TTC549 (cell line): ENCODE measurements at regions not wholly inside any gene's neighbourhood (a gene's known extent, or its start where the extent isn't known, plus 50 kb on each side); places are given as distances from the start of the nearest gene placed in this dataset.

Experiments
- FAIRE-seq: peaks from 2 replicates; lab custom pipeline; 2012; peaks lifted over from hg19 to GRCh38; lab: Jason Lieb, UNC

- no peak for FAIRE-seq
Measured at GRCh38 chr13:106709522-106709921, 141.6 kb upstream of the ARGLU1 start.

DNA sequence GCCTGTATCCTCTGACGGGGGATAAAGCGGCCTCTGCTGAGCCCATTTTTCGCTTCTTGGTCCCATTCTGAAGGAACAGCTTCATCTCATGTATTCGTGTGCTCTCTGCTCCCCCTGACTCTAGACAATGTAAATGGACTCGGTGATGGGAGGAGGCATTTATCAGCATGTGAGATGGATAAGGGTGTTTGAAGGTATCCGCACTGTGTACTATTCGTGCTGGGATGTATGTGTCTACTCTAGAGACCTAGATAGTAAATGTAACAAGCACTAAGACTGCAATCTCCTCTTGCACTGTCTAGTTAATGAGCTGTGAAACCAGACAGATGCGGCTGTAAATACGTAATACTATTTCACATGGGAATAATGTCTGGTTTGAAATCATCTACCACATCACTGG is 134.6 kb upstream of the ARGLU1 start:
- FAIRE-seq: no peak

DNA sequence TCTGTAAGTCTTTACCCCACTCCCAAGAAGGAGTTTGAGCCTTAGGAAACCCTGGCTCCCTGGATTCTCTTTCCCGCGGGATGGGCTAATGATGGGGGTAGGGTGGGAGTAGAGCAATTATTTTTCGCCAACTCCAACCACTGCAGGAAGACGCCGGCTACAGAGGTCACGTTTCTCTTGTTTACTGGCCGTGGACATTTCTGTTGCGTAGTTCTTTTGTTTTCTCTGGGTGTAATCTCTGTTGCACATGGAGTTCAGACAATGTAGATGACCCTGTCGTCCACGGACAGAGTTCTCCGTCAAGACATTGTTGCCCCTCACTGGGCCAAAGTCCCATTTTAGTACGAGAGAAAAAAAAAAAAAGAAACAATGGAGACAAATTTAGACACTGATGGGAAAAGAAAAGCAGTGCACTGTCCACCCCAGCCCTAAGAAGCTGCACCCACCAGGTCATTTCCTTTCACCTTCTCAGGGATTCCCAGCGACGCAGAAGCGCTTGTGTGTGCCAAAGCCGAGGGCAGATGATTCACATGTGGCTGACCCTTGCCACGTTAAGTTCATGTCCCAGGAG is 133.9 kb upstream of the ARGLU1 start:
- FAIRE-seq: no peak

DNA sequence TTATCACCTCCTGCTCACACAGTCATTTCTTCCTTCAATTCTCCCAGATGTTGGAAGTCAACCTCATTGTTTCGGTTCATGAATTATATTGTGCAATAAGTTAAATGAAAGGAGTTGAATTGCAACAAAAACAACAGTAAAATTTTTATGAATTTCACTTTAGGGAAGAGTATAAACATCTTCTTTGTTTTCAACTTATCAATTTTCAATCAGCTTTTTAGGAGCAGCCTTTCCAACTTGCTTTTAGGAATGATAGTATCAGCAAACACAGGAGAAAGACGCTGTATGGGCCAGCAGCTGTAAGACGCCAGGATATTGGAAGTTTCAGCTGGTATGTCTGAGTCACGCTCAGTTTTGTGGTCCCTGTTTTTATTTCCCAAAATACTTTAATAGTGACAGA is 132.5 kb upstream of the ARGLU1 start:
- no peak for FAIRE-seq

DNA sequence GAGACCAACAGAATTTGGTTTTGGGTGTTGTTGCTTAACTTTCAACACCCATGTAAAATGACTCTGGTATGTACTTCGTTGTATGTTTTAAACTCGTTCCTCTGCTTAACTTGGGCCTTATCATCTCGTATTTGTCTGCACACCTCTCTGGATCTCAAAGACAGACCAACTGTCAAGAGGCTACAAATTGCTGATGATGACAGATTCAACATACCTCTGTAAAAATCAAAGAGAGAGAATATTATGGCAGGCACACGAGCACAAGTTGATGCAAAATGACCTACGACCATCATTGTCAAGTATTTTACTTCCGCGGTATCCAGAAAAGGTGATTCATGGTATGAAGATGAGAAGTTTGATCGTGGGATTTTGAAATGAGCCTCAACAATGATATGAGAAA is 132.1 kb upstream of the ARGLU1 start:
- FAIRE-seq: no peak

- FAIRE-seq: no peak
Measured at GRCh38 chr13:106699311-106699710, 131.4 kb upstream of the ARGLU1 start.

GRCh38 chr13:106696719-106697118 is 128.8 kb upstream of the ARGLU1 start:
- no peak for FAIRE-seq

GRCh38 chr13:106696140-106696539 is 128.2 kb upstream of the ARGLU1 start:
- FAIRE-seq: no peak

- FAIRE-seq: no peak
Measured at GRCh38 chr13:106695139-106695538, 127.2 kb upstream of the ARGLU1 start.

- no peak for FAIRE-seq
Measured at GRCh38 chr13:106691861-106692260, 123.9 kb upstream of the ARGLU1 start.

GRCh38 chr13:106691341-106691740 is 123.4 kb upstream of the ARGLU1 start:
- FAIRE-seq: no peak

DNA sequence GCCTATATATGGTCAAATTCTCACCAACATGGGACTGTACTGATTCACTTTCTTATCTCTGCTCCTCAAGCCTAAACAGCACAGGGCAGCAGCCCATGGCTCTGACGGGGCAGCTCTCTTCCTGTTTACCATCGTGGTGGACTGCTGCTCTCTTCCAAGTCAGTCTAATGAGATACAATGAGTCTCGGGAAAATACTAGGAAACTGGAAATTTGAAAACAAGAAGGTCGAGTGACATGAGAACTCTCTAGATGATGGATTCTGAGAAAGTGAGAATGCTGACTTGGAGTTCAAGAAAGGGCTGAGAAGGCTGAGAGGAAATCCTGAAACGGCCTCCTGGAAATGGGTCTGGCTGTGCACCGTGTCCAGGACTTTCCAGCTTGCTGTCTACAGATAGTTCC is 122.8 kb upstream of the ARGLU1 start:
- no peak for FAIRE-seq

- no peak for FAIRE-seq
Measured at GRCh38 chr13:106689906-106690305, 122.0 kb upstream of the ARGLU1 start.

- FAIRE-seq: no peak
Measured at GRCh38 chr13:106688940-106689339, 121.0 kb upstream of the ARGLU1 start.

DNA sequence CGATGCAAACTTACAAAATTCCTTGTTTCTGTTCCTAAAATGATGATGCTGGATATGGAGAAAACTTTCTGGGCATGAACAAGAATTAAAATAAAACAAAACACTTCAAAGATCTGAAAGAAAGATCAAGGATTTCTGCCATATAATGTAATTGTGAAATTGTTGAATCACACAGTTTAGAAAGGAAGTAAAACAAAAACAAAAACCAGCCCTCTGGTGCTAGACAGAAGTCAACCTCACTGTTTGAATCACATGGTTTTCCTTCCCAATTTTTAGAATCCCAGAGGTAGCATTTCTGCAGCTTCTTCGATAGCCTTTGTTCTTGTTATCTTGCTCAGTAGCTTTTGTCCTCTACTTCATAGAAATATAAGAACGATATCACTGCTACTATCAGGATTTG is 118.2 kb upstream of the ARGLU1 start:
- FAIRE-seq: no peak

DNA sequence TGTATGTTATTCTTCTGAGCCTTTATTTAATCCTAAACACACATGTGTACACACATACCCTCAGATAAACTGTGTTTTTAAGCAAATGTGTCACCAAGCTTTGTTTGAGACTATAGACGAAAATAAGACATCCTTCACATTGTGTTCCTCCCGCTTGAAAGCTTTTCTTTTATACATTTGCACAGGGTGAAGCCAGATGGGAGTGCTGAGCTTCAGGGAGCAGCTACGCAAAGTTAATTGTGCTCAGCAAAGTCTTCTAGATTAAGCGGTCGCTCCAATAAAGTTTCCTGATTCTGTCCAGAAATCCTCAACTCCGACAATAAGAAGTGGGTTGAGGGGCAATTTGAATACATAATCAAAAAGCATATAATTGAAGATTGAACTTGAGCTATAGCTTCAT is 117.2 kb upstream of the ARGLU1 start:
- FAIRE-seq: no peak

DNA sequence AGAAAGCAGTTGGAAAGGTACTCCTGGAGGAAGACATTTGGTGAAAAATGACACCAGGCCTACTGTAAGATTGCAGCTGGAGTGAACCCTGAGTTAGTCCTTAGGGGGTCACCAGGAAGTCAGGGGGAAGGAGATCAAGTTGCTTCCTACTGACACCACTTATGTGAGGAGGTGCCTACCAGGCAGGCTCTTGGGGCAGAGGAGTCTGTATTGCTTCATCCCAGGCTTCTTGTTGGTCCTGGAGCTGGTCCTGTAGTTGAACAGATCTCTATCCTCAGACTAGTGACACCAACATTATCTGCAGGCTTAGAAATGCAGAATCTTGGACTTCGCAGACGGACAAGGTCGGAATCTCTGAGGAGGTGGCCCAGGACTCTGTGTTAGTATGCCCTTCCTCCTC is 116.0 kb upstream of the ARGLU1 start:
- FAIRE-seq: no peak

DNA sequence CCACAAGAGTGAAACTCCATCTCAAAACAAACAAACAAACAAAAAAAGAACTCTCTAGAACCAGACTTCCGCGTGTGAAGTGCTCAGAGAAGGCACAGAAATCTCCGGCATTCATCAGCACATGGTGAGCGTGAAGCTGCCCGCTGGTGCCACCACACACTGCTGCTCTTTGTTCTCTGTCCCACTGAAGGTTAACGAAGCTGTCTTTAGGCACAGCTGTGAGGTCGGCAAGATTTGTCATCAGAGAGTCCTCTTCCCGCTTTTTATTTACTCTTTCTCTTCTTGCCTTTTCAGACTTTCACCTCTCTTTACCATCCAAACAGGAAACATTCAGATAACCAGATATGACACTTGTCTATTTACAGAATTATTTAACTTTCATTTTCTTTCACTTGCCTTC is 115.2 kb upstream of the ARGLU1 start:
- no peak for FAIRE-seq

- FAIRE-seq: no peak
Measured at GRCh38 chr13:106681997-106682396, 114.1 kb upstream of the ARGLU1 start.

DNA sequence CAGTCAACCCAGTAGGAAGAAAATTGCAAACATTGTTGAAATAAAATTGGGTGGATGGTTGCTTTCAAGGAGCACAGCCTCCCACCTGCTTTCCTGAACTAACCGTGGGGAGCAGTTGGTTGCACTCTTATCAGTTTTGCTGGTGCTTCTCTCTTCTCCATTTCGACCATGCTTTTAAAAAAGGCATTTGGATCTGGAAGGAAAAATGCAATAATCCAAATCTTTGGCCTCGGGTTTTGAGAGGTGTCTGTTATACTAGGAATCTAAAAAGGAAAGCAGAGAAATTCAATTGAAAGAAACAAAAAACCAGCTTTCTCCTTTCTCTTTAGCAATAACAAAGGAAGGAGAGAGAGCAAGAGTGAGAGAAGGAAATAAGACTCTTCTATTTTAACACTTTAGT is 113.6 kb upstream of the ARGLU1 start:
- FAIRE-seq: no peak

- no peak for FAIRE-seq
Measured at GRCh38 chr13:106680796-106681472, 113.0 kb upstream of the ARGLU1 start.

DNA sequence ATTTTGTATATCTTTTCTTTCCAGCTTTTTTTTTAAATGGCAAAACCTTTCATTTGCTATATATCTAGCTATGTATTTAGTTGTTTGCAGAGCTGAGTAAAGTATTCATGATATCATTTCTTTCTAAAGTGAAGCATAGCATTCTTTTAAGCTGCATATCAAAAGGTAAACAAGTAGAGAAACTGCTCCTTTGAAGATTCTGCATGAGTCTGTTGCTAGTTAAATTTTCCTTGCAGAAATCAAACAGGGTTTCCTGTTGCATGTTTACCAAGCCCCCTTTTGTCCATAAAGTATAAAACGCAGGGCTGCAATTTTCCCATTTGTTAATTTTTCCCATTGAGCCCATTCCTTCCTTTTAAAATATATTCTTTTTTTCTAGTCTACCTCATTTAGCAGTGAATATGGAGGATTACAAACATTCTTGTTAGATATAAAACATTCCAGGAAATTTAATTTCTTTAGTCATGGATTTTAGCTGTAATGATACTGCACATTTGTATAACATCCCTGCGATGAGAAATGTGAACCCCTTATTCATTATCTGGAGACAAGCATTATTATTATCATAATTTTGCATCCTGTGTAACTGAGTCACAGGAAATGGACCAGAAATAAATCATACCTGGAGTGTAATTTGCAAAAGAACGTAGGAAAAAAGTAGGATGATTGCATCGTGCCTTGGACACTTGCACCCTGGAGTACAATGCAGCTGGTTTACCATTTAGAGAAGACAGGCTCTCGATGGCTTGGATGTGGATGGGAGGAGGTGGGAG is 110.9 kb upstream of the ARGLU1 start:
- no peak for FAIRE-seq

- FAIRE-seq: no peak
Measured at GRCh38 chr13:106675311-106675710, 107.4 kb upstream of the ARGLU1 start.
